ENCODE measurements at regions not wholly inside any gene's neighbourhood (a gene's known extent, or its start where the extent isn't known, plus 50 kb on each side); places are given as distances from the start of the nearest gene placed in this dataset.

DNA sequence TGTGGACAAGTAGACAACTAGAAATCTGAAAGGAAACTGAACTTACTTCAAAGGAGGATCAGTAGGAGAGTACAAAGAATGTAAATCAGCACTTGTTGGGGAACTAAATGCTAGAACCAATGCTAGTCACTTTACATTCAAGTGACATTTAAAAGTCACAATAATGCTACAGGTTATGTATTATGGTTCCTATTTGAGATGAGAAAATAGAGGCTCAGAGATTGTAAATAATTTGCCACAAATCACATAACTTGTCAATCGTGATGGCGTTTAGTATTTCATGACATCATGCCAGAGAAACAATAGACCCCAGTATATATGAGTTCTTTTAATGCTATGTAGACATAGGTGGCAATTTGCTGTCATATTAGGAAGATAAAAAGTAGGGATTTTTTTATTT, 467.8 kb upstream of the CBLB start:
- 87 to 92% methylated on average over 2 of the region's 2 CpGs for WGBS, 2 donors (ENCODE audit: low coverage in 1 of 2)
- DNase-seq: no peak
- no peaks in the 10 kb centered on the region for H3K27me3 ChIP-seq
- no peaks in the 10 kb centered on the region for H3K9me3 ChIP-seq
- H3K4me3 ChIP-seq: no peak overlapping the region
- intact Hi-C loops (cut with DNase I; ENCODE audit: low total_unique reads) (no loop called here), in situ Hi-C loops (cut with MboI; ENCODE audit: low pct_ligation_motif_present in 1 of 4, low pct_unique_long_range_greater_than_20kb in 1 of 4, low sequenced_read_pairs in 3 of 4) (no loop called here)
- peaks cover 0 to 3% (median 0%) of the 10 kb centered on the region in 4 donors for H3K4me1 ChIP-seq
- no peak for TF ChIP-seq POLR2A (IDR thresholded peaks at IDR 0.05)
- TF ChIP-seq EP300 (IDR thresholded peaks at IDR 0.05; ENCODE audit: low read depth): no peak
- TF ChIP-seq, protein P1, sequence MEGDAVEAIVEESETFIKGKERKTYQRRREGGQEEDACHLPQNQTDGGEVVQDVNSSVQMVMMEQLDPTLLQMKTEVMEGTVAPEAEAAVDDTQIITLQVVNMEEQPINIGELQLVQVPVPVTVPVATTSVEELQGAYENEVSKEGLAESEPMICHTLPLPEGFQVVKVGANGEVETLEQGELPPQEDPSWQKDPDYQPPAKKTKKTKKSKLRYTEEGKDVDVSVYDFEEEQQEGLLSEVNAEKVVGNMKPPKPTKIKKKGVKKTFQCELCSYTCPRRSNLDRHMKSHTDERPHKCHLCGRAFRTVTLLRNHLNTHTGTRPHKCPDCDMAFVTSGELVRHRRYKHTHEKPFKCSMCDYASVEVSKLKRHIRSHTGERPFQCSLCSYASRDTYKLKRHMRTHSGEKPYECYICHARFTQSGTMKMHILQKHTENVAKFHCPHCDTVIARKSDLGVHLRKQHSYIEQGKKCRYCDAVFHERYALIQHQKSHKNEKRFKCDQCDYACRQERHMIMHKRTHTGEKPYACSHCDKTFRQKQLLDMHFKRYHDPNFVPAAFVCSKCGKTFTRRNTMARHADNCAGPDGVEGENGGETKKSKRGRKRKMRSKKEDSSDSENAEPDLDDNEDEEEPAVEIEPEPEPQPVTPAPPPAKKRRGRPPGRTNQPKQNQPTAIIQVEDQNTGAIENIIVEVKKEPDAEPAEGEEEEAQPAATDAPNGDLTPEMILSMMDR (IDR thresholded peaks at IDR 0.05): no peak
- no peak for TF ChIP-seq POLR2AphosphoS5 (IDR thresholded peaks at IDR 0.05)
- H3K36me3 ChIP-seq: no peaks in the 10 kb centered on the region
- no peak overlapping the region for H3K27ac ChIP-seq

DNA sequence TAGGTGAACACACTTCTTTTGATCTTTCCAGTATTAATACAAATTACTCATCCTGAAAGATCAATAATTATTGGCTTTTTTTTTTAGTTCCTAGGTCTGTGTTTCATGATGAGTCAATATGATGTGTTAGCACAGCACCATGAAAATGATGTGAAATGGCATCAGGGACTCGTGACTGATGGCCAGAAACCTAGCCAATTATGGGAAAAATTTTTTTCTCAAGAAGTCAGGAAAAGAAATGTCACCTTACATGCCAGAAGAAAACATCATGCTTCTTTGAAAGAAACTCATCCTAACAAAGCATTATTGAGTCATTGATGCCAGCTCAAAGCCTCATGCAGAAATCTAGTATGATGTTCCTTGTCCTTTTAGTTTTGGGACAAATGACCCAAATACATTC, 468.3 kb upstream of the CBLB start:
- no peak overlapping the region for H3K27ac ChIP-seq
- no peaks in the 10 kb centered on the region for H3K36me3 ChIP-seq
- no peaks in the 10 kb centered on the region for H3K9me3 ChIP-seq
- H3K27me3 ChIP-seq: no peaks in the 10 kb centered on the region
- peaks cover 0 to 5% (median 0%) of the 10 kb centered on the region in 4 donors for H3K4me1 ChIP-seq
- intact Hi-C loops (cut with DNase I; ENCODE audit: low total_unique reads) (no loop called here), in situ Hi-C loops (cut with MboI; ENCODE audit: low pct_ligation_motif_present in 1 of 4, low pct_unique_long_range_greater_than_20kb in 1 of 4, low sequenced_read_pairs in 3 of 4) (no loop called here)
- 66 to 86% methylated on average over 1 of the region's 1 CpG for WGBS, 2 donors (ENCODE audit: low coverage in 1 of 2)
- DNase-seq: no peak
- no peak overlapping the region for H3K4me3 ChIP-seq
- TF ChIP-seq POLR2AphosphoS5 (IDR thresholded peaks at IDR 0.05) (no peak), EP300 (IDR thresholded peaks at IDR 0.05; ENCODE audit: low read depth) (no peak)
- TF ChIP-seq, protein P1 (IDR thresholded peaks at IDR 0.05): no peak

DNA sequence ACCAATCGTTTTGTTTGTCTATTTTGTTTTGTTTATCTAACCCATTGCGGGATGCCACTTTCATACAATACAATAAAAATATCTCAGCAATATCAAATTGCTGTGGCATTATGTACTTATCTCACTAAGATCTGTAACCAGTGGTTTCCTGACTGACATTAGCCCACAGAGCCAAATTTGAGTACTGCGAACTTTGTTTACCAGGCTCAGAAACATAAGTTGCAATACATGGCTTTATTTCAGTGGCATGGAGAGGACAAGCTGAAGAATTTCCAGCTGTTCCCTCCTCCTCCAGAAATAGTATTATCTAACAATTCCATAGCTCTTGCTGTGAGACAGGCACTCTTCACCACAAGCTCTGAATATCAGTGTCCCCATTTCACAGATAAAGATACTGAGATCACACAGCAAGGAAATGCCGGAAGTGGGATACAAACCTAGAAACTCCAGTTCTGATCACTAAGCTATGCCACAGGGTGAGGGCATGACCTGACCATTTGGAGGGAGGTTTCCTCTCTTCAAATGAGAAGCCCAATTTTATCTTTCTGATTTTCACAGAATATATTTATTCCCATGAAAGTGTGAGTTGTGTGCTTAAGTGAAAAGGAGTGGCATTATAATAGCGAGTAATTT, 469.9 kb upstream of the CBLB start:
- H3K27me3 ChIP-seq: no peaks in the 10 kb centered on the region
- intact Hi-C loops (cut with DNase I; ENCODE audit: low total_unique reads): no loop called here
- H3K9me3 ChIP-seq: no peaks in the 10 kb centered on the region
- TF ChIP-seq POLR2AphosphoS5 (IDR thresholded peaks at IDR 0.05) (no peak), POLR2A (IDR thresholded peaks at IDR 0.05) (no peak), EP300 (IDR thresholded peaks at IDR 0.05; ENCODE audit: low read depth) (no peak)
- TF ChIP-seq, protein P1 (IDR thresholded peaks at IDR 0.05): no peak
- in situ Hi-C loops (cut with MboI; ENCODE audit: low pct_ligation_motif_present in 1 of 4, low pct_unique_long_range_greater_than_20kb in 1 of 4, low sequenced_read_pairs in 3 of 4): no loop called here
- no peak overlapping the region for H3K27ac ChIP-seq
- peaks cover 0 to 6% (median 0%) of the 10 kb centered on the region in 4 donors for H3K4me1 ChIP-seq
- WGBS, 2 donors (ENCODE audit: low coverage in 1 of 2): 79 to 80% methylated on average over 5 of the region's 5 CpGs
- DNase-seq: no peak
- H3K4me3 ChIP-seq: no peak overlapping the region
- no peaks in the 10 kb centered on the region for H3K36me3 ChIP-seq

DNA sequence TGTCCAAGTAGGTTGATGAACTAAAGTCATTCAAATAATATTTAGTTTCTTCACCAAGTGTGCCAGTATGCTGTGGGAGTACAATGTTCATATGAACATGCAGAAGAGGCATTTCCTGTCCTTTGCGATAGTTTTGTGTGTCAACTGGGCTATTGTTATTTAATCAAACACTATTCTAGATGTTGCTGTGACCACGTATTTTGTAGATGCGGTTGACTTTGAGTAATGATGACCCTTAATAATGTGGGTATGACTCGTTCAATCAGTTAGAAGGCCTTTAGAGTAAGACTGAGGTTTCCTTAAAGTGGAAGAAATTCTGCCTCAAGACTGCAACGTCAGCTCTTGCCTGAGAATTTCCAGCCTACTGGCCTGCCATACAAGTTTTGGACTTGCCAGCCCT, 470.7 kb upstream of the CBLB start:
- Histone ChIP-seq H3K4me3 (no peak overlapping the region), H3K4me1 (peaks cover 0 to 6% (median 0%) of the 10 kb centered on the region in 4 donors), H3K36me3 (no peaks in the 10 kb centered on the region), H3K27me3 (no peaks in the 10 kb centered on the region), H3K27ac (no peak overlapping the region), H3K9me3 (no peaks in the 10 kb centered on the region)
- in situ Hi-C loops (cut with MboI; ENCODE audit: low pct_ligation_motif_present in 1 of 4, low pct_unique_long_range_greater_than_20kb in 1 of 4, low sequenced_read_pairs in 3 of 4) (no loop called here), intact Hi-C loops (cut with DNase I; ENCODE audit: low total_unique reads) (no loop called here)
- DNase-seq: no peak
- TF ChIP-seq POLR2A (IDR thresholded peaks at IDR 0.05) (no peak), POLR2AphosphoS5 (IDR thresholded peaks at IDR 0.05) (no peak), EP300 (IDR thresholded peaks at IDR 0.05; ENCODE audit: low read depth) (no peak)
- TF ChIP-seq, protein P1 (IDR thresholded peaks at IDR 0.05): no peak
- WGBS, 2 donors (ENCODE audit: low coverage in 1 of 2): 82 to 93% methylated on average over 4 to 5 of the region's 5 CpGs

Data from transverse colon (tissue), 4 donors.